ENCODE measurements at regions not wholly inside any gene's neighbourhood (a gene's known extent, or its start where the extent isn't known, plus 50 kb on each side); places are given as distances from the start of the nearest gene placed in this dataset.
A peak's percentile ranks its signal among the peaks of the same experiment; 100 is the strongest.
"Not testable (repeated sequence)": the region's sequence is repeated elsewhere in the genome, so short reads cannot be mapped to it uniquely, and the experiment has no call there.

DNA sequence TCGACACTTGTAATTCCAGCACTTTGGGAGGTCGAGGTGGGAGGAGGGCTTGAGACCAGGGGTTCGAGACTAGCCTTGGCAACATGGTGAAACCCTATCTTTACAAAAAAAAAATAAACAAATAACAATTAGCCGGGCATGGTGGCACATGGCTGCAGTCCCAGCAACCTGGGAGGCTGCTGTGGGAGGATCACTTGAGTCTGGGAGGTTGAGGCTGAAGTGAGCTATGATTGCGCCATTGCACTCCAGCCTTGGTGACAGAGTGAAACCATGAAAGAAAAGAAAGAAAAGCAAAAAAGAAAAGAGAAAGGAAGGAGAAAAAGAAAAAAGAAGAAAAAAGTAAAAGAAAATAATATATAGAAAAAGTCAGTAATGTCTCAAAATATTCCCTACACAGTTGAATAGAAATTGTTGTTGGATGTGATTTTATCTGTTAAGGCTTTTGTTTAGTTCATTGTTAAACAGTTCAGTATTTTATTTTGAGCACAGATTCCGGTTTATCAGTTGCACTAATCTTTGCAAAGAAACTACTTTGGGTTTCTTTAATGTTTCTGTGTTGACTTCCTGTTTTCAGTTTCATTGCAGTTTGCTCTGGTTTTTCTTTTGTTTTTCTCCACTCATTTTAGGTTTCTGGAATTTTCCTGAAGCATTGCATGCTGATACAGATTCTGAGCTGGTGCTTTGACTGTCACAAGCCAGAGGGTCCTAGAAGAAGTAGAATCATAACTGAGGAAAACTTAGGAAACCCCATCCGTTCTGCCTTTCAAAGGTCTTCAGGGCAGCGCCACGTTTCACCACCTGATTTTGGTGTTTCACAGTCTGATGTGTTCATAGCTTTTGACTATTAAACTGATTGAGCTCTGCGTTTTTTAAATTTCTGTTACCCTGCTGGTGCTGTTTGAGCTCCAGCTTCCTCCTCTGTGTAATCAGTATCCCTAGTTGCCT lies 378.6 kb upstream of the AMELY start:
- no peaks in the 10 kb centered on the region for H3K36me3 ChIP-seq (ENCODE audit: control insufficient read depth in 2 of 3, insufficient read depth in 3 of 3, low read length in 3 of 3)
- ChIA-PET POLR2A (interaction anchor here (0.8 to 3.0 kb wide), 3 partner anchors 14 to 49 kb away, joined by 3 to 15 read pairs (median 9); no protein-coding TSS in a partner anchor), CTCF (interaction anchor here (0.7 to 1.2 kb wide), 2 partner anchors 17 to 19 kb away, joined by 5 to 9 read pairs; no protein-coding TSS in a partner anchor)
- H3K27me3 Mint-ChIP-seq, result no peaks in the 10 kb centered on the region
- peak overlapping the region in 5 of 10 donors; percentile 72 to 87 (median 83) for H3K4me3 Mint-ChIP-seq
- no peaks in the 10 kb centered on the region for H3K27me3 ChIP-seq (ENCODE audit: control insufficient read depth in 2 of 2, insufficient read depth in 2 of 2, low read length in 2 of 2)
- no peaks in the 10 kb centered on the region for H3K9me3 Mint-ChIP-seq
- peak overlapping the region in 5 of 9 donors; percentile 93 to 97 (median 94) for H3K27ac Mint-ChIP-seq
- DNase-seq, result peak in 1 of 9 donors; percentile 16
- peaks cover 0 to 62% (median 17%) of the 10 kb centered on the region in 7 donors for H3K4me1 Mint-ChIP-seq
- H3K27ac ChIP-seq (ENCODE audit: low read depth, low read length), result peak overlapping the region; percentile 67
- intact Hi-C loops (cut with micrococcal nuclease), result loop anchor here (1.0 to 5.0 kb wide), 5 partner anchors 10 to 47 kb away; no protein-coding TSS in a partner anchor
- peak; percentile 73 for ATAC-seq
- H3K9me3 ChIP-seq (ENCODE audit: control insufficient read depth in 2 of 3, low read length in 3 of 3), result no peaks in the 10 kb centered on the region
- peaks cover 0 to 24% (median 2%) of the 10 kb centered on the region in 5 donors for H3K36me3 Mint-ChIP-seq
- H3K4me3 ChIP-seq (ENCODE audit: low read length), result peak overlapping the region; percentile 37
- H3K4me1 ChIP-seq (ENCODE audit: control insufficient read depth in 2 of 2, insufficient read depth in 2 of 2, low read length in 2 of 2), result peaks cover 38 to 66% of the 10 kb centered on the region in 2 donors

DNA sequence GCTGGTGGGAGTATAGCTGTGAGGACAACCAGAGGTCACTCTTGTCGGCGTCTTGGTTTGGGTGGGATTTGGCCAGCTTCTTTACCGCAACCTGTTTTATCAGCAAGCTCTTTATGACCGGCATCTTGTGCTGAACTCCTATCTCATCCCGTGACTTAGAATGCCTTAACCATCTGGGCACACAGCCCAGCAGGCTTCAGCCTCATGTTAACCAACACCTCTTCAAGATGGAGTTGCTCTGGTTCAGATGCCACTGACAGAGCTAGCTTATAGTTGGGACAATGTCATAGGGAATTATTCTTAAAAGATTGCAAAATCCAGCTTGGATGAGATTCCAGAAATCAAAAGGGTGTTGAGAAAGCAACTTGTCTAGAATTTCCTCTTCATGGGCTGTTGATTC lies 377.1 kb upstream of the AMELY start:
- Mint-ChIP-seq H3K9me3 (no peaks in the 10 kb centered on the region), H3K36me3 (peaks cover 0 to 32% (median 4%) of the 10 kb centered on the region in 5 donors), H3K27ac (peak overlapping the region in 3 of 9 donors; percentile 93 to 97 (median 94)), H3K4me1 (peaks cover 0 to 65% (median 23%) of the 10 kb centered on the region in 7 donors), H3K4me3 (peak overlapping the region in 1 of 10 donors; percentile 26), H3K27me3 (no peaks in the 10 kb centered on the region)
- no peak for ATAC-seq
- H3K4me1 ChIP-seq (ENCODE audit: control insufficient read depth in 2 of 2, insufficient read depth in 2 of 2, low read length in 2 of 2), result peaks cover 35 to 70% of the 10 kb centered on the region in 2 donors
- no peak overlapping the region for H3K27ac ChIP-seq (ENCODE audit: low read depth, low read length)
- no peaks in the 10 kb centered on the region for H3K36me3 ChIP-seq (ENCODE audit: control insufficient read depth in 2 of 3, insufficient read depth in 3 of 3, low read length in 3 of 3)
- ChIA-PET POLR2A (interaction anchor here (3.0 kb wide), 1 partner anchor 13 kb away, joined by 15 read pairs; no protein-coding TSS in a partner anchor), CTCF (no interaction called here)
- intact Hi-C loops (cut with micrococcal nuclease), result no loop called here
- no peaks in the 10 kb centered on the region for H3K9me3 ChIP-seq (ENCODE audit: control insufficient read depth in 2 of 3, low read length in 3 of 3)
- no peak for DNase-seq
- no peaks in the 10 kb centered on the region for H3K27me3 ChIP-seq (ENCODE audit: control insufficient read depth in 2 of 2, insufficient read depth in 2 of 2, low read length in 2 of 2)
- H3K4me3 ChIP-seq (ENCODE audit: low read length), result no peak overlapping the region

DNA sequence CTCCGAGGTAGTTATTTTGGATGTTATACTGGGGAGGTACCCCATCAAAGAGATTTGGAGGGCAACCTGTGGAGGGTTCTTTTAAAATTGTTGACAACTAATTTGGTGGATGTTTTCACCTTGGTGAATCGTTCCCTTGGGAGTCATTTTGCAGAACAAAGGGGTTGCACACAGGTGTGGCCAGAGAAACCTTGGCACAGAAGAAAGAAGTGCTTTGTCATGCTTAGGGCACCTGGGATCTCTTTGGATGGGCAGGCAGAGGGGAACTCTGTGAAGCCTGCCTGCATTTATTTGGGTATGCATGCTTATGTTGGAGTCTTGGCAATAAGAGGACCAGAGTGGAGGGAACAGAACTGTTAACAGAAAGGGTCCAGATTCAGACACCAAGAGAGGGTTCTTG lies 376.4 kb upstream of the AMELY start:
- CTCF ChIA-PET; H3K27me3 ChIP-seq (ENCODE audit: control insufficient read depth in 2 of 2, insufficient read depth in 2 of 2, low read length in 2 of 2); H3K27ac ChIP-seq (ENCODE audit: low read depth, low read length); H3K36me3 ChIP-seq (ENCODE audit: control insufficient read depth in 2 of 3, insufficient read depth in 3 of 3, low read length in 3 of 3); H3K4me3 ChIP-seq (ENCODE audit: low read length); intact Hi-C loops (cut with micrococcal nuclease); H3K9me3 ChIP-seq (ENCODE audit: control insufficient read depth in 2 of 3, low read length in 3 of 3); ATAC-seq; H3K27me3 Mint-ChIP-seq; DNase-seq; H3K9me3 Mint-ChIP-seq: not testable (repeated sequence)
- Mint-ChIP-seq H3K36me3 (peaks cover 0 to 32% (median 4%) of the 10 kb centered on the region in 5 donors), H3K27ac (peak overlapping the region in 5 of 9 donors; percentile 62 to 97 (median 83)), H3K4me3 (peak overlapping the region in 5 of 10 donors; percentile 26 to 55 (median 51)), H3K4me1 (peaks cover 0 to 68% (median 26%) of the 10 kb centered on the region in 7 donors)
- POLR2A ChIA-PET, result interaction anchor here (3.0 kb wide), 1 partner anchor 12 kb away, joined by 15 read pairs; no protein-coding TSS in a partner anchor
- H3K4me1 ChIP-seq (ENCODE audit: control insufficient read depth in 2 of 2, insufficient read depth in 2 of 2, low read length in 2 of 2), result peaks cover 40 to 71% of the 10 kb centered on the region in 2 donors

DNA sequence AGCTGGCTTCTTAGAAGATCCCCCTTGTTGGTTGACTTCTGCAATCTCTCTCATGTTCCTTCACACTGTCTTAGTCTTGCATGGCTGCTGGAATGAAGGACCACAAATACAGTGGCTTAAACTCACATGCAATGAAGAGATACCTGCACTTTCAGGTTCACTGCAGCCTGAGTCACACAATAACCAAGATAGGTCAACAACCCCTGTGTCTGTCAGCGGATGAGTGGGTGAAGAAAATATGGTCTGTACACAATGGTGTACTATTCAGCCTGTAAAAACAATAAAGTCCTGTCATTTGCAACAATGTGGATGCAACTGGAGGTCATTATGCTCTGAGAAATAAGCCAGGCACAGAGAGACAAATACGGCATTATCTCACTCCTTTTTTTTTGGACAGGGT lies 373.8 kb upstream of the AMELY start:
- peaks cover 0 to 70% (median 26%) of the 10 kb centered on the region in 7 donors for H3K4me1 Mint-ChIP-seq
- ChIA-PET POLR2A (interaction anchor here (0.8 kb wide), 1 partner anchor 10 kb away, joined by 3 read pairs; no protein-coding TSS in a partner anchor), CTCF (no interaction called here)
- intact Hi-C loops (cut with micrococcal nuclease), result no loop called here
- DNase-seq, result no peak
- no peaks in the 10 kb centered on the region for H3K9me3 ChIP-seq (ENCODE audit: control insufficient read depth in 2 of 3, low read length in 3 of 3)
- no peak for ATAC-seq
- no peak overlapping the region for H3K27ac ChIP-seq (ENCODE audit: low read depth, low read length)
- no peaks in the 10 kb centered on the region for H3K36me3 ChIP-seq (ENCODE audit: control insufficient read depth in 2 of 3, insufficient read depth in 3 of 3, low read length in 3 of 3)
- H3K27ac Mint-ChIP-seq, result peak overlapping the region in 5 of 9 donors; percentile 51 to 91 (median 65)
- no peaks in the 10 kb centered on the region for H3K9me3 Mint-ChIP-seq
- no peaks in the 10 kb centered on the region for H3K27me3 Mint-ChIP-seq
- H3K36me3 Mint-ChIP-seq, result peaks cover 0 to 26% (median 4%) of the 10 kb centered on the region in 5 donors
- no peaks in the 10 kb centered on the region for H3K27me3 ChIP-seq (ENCODE audit: control insufficient read depth in 2 of 2, insufficient read depth in 2 of 2, low read length in 2 of 2)
- H3K4me1 ChIP-seq (ENCODE audit: control insufficient read depth in 2 of 2, insufficient read depth in 2 of 2, low read length in 2 of 2), result peaks cover 32 to 65% of the 10 kb centered on the region in 2 donors
- H3K4me3 ChIP-seq (ENCODE audit: low read length), result no peak overlapping the region
- peak overlapping the region in 4 of 10 donors; percentile 24 to 47 (median 43) for H3K4me3 Mint-ChIP-seq

DNA sequence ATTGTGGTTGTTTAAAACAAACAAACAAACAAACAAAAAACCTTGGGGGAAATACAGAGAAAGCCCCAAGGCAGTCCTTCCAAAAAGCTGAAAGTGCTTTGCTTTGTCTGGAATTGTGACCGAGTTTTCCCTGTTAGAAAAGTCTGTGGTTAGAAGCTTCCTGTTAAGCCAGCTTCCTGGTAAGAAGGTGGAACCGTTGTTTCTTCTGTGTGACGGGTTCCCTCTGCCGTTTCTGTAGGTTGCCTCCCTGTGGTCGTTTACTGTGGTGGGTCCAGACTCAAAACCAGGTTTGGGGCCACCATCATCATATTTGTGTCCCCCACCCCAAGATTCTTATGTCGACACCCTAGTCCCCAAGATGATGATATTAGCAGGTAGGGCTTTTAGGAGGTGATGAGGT lies 371.4 kb upstream of the AMELY start:
- Mint-ChIP-seq H3K9me3 (no peaks in the 10 kb centered on the region), H3K4me3 (peak overlapping the region in 5 of 10 donors; percentile 70 to 83 (median 80)), H3K4me1 (peaks cover 0 to 73% (median 29%) of the 10 kb centered on the region in 7 donors), H3K27ac (peak overlapping the region in 5 of 9 donors; percentile 89 to 94 (median 90)), H3K27me3 (no peaks in the 10 kb centered on the region), H3K36me3 (peaks cover 0 to 25% (median 4%) of the 10 kb centered on the region in 5 donors)
- intact Hi-C loops (cut with micrococcal nuclease), result loop anchor here in 1 of 2 donors (1.0 to 5.0 kb wide), 3 partner anchors 10 to 196 kb away; no protein-coding TSS in a partner anchor
- Histone ChIP-seq H3K4me1 (ENCODE audit: control insufficient read depth in 2 of 2, insufficient read depth in 2 of 2, low read length in 2 of 2) (peaks cover 35 to 59% of the 10 kb centered on the region in 2 donors), H3K4me3 (ENCODE audit: low read length) (peak overlapping the region; percentile 27), H3K27me3 (ENCODE audit: control insufficient read depth in 2 of 2, insufficient read depth in 2 of 2, low read length in 2 of 2) (no peaks in the 10 kb centered on the region), H3K36me3 (ENCODE audit: control insufficient read depth in 2 of 3, insufficient read depth in 3 of 3, low read length in 3 of 3) (no peaks in the 10 kb centered on the region), H3K27ac (ENCODE audit: low read depth, low read length) (peak overlapping the region; percentile 35), H3K9me3 (ENCODE audit: control insufficient read depth in 2 of 3, low read length in 3 of 3) (no peaks in the 10 kb centered on the region)
- CTCF ChIA-PET, result no interaction called here
- ATAC-seq (no peak), DNase-seq (peak in 1 of 9 donors; percentile 46)
- POLR2A ChIA-PET, result interaction anchor here (0.7 to 1.8 kb wide), 4 partner anchors 8 to 106 kb away, joined by 3 to 9 read pairs (median 3); no protein-coding TSS in a partner anchor

DNA sequence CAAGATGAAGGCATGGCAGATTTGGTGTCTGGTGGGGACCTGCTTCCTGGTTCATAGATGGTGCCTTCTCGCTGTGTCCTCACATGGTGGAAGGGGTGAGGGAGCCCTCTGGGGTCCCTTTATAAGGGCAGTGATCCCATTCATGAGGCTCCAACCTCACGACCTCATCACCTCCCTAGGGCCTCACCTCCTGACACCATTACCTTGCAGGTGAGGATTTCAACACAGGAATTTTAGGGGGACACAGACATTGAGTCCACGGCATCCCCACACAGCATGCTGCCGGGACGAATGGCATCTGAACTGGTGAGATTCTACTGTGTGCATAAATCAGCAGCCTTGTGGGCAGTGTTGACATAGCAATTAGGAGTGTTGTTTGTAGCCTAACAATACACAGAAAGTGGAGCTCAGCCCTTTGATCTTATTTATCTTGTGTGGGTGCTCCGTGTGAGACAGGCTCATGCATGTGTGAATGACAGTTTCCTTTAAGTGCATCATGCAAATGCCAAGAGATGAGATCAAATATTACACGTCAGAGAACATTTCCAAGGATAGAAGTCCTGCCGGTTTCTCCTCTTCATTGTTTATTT lies 368.7 kb upstream of the AMELY start:
- peaks cover 34 to 41% of the 10 kb centered on the region in 2 donors for H3K4me1 ChIP-seq (ENCODE audit: control insufficient read depth in 2 of 2, insufficient read depth in 2 of 2, low read length in 2 of 2)
- H3K9me3 ChIP-seq (ENCODE audit: control insufficient read depth in 2 of 3, low read length in 3 of 3); H3K27me3 ChIP-seq (ENCODE audit: control insufficient read depth in 2 of 2, insufficient read depth in 2 of 2, low read length in 2 of 2); H3K27me3 Mint-ChIP-seq; POLR2A ChIA-PET; H3K9me3 Mint-ChIP-seq; H3K36me3 ChIP-seq (ENCODE audit: control insufficient read depth in 2 of 3, insufficient read depth in 3 of 3, low read length in 3 of 3); CTCF ChIA-PET: not testable (repeated sequence)
- intact Hi-C loops (cut with micrococcal nuclease), result loop anchor here (1.0 to 5.0 kb wide), 2 partner anchors 10 to 193 kb away; no protein-coding TSS in a partner anchor
- ATAC-seq (peak; percentile 82), DNase-seq (peak in 1 of 9 donors; percentile 54)
- H3K4me3 Mint-ChIP-seq, result peak overlapping the region in 5 of 10 donors; percentile 71 to 83 (median 72)
- H3K4me3 ChIP-seq (ENCODE audit: low read length), result peak overlapping the region; percentile 41
- H3K36me3 Mint-ChIP-seq, result peaks cover 0 to 33% (median 1%) of the 10 kb centered on the region in 5 donors
- H3K27ac Mint-ChIP-seq, result peak overlapping the region in 5 of 9 donors; percentile 76 to 94 (median 93)
- H3K4me1 Mint-ChIP-seq, result peaks cover 0 to 76% (median 40%) of the 10 kb centered on the region in 7 donors
- peak overlapping the region; percentile 21 for H3K27ac ChIP-seq (ENCODE audit: low read depth, low read length)
